Breast epithelium (tissue), 4 donors: ENCODE measurements at regions not wholly inside any gene's neighbourhood (a gene's known extent, or its start where the extent isn't known, plus 50 kb on each side); places are given as distances from the start of the nearest gene placed in this dataset.

Experiments used
- DNase-seq, 2 donors: peaks; one replicate each; pipeline ENCODE4 v3.0.0-alpha.2; 2019; ENCODE audit warnings: low spot score in 2 of 2
- H3K27ac ChIP-seq, 2 donors: fragments of 200-600 bp; sonication (generic) in 1 of 2; one replicate each; pipeline ENCODE4 v1.5.1; 2016 to 2019; ENCODE audit warnings: mild to moderate bottlenecking in 1 of 2
- H3K27me3 ChIP-seq, 2 donors: fragments of 200-600 bp; sonication (generic) in 1 of 2; one replicate each; pipeline versions ENCODE4 v1.5.1 to v1.6.0; 2017 to 2019; ENCODE audit warnings: control low read depth in 1 of 2, mild to moderate bottlenecking in 1 of 2
- H3K36me3 ChIP-seq: fragments of 200-600 bp; one replicate; pipeline ENCODE4 v1.5.1; 2019
- H3K4me1 ChIP-seq, 2 donors: fragments of 200-600 bp; sonication (generic); one replicate each; pipeline ENCODE4 v1.5.1; 2016 to 2019; ENCODE audit warnings: control low read depth in 1 of 2
- H3K4me3 ChIP-seq, 3 donors: fragments of 200-600 bp; sonication (generic); 1 replicate in 2 of 3; 2 replicates in 1 of 3; pipeline ENCODE4 v1.5.1; 2016 to 2019; ENCODE audit warnings: mild to moderate bottlenecking in 3 of 3, moderate library complexity in 2 of 3
- H3K9me3 ChIP-seq, 2 donors: fragments of 200-600 bp; sonication (generic) in 1 of 2; one replicate each; pipeline ENCODE4 v1.5.1; 2016 to 2019; ENCODE audit warnings: control low read depth in 1 of 2
- CTCF ChIP-seq, 3 donors: fragments of 450-650 bp; IDR thresholded peaks; one replicate each; pipeline ENCODE4 v1.5.1; 2016 to 2017; ENCODE audit warnings: antibody characterized with exemption in 3 of 3, mild to moderate bottlenecking in 3 of 3, moderate library complexity in 3 of 3
- POLR2A ChIP-seq: fragments of 450-650 bp; IDR thresholded peaks from one replicate; pipeline ENCODE4 v1.6.1; 2016; ENCODE audit warnings: antibody characterized with exemption, mild to moderate bottlenecking, moderate library complexity
- POLR2AphosphoS5 ChIP-seq, 3 donors: sonication (generic); formaldehyde crosslinking; IDR thresholded peaks; one replicate each; pipeline ENCODE4 v1.6.1; 2017; ENCODE audit warnings: antibody characterized with exemption in 3 of 3
- intact Hi-C: fragments of 100-400 bp; cut with DNase I; formaldehyde crosslinking; loops from one replicate; pipeline ENCODE4 v1.15.1; 2023; ENCODE audit warnings: low total_unique reads

GRCh38 chr16:79805621-79806020, 205.1 kb upstream of the MAF start:
- no peak overlapping the region for H3K27ac ChIP-seq
- no peaks in the 10 kb centered on the region for H3K9me3 ChIP-seq
- H3K36me3 ChIP-seq = no peaks in the 10 kb centered on the region
- H3K4me3 ChIP-seq = no peak overlapping the region
- no peaks in the 10 kb centered on the region for H3K4me1 ChIP-seq
- no peaks in the 10 kb centered on the region for H3K27me3 ChIP-seq
- intact Hi-C loops = no loop called here
- TF ChIP-seq CTCF (IDR thresholded peaks at IDR 0.05) (no peak), POLR2A (no peak), POLR2AphosphoS5 (IDR thresholded peaks at IDR 0.05) (no peak)
- no peak for DNase-seq

- no peak overlapping the region for H3K27ac ChIP-seq
- H3K9me3 ChIP-seq = no peaks in the 10 kb centered on the region
- no peak overlapping the region for H3K4me3 ChIP-seq
- TF ChIP-seq POLR2AphosphoS5 (IDR thresholded peaks at IDR 0.05) (no peak), CTCF (IDR thresholded peaks at IDR 0.05) (no peak), POLR2A (no peak)
- DNase-seq = no peak
- no peaks in the 10 kb centered on the region for H3K4me1 ChIP-seq
- no peaks in the 10 kb centered on the region for H3K36me3 ChIP-seq
- intact Hi-C loops = no loop called here
- H3K27me3 ChIP-seq = no peaks in the 10 kb centered on the region
Observed at GRCh38 chr16:79801646-79802045, 201.1 kb upstream of the MAF start.

- DNase-seq = no peak
- H3K4me1 ChIP-seq = no peaks in the 10 kb centered on the region
- H3K27me3 ChIP-seq = no peaks in the 10 kb centered on the region
- no peaks in the 10 kb centered on the region for H3K9me3 ChIP-seq
- no peaks in the 10 kb centered on the region for H3K36me3 ChIP-seq
- H3K4me3 ChIP-seq = no peak overlapping the region
- intact Hi-C loops = no loop called here
- no peak overlapping the region for H3K27ac ChIP-seq
- TF ChIP-seq POLR2AphosphoS5 (IDR thresholded peaks at IDR 0.05) (no peak), POLR2A (no peak), CTCF (IDR thresholded peaks at IDR 0.05) (no peak)
Observed at GRCh38 chr16:79800016-79800608, 199.6 kb upstream of the MAF start.

- Histone ChIP-seq H3K4me3 (no peak overlapping the region), H3K27me3 (no peaks in the 10 kb centered on the region), H3K27ac (no peak overlapping the region), H3K36me3 (no peaks in the 10 kb centered on the region), H3K9me3 (no peaks in the 10 kb centered on the region), H3K4me1 (no peaks in the 10 kb centered on the region)
- TF ChIP-seq CTCF (IDR thresholded peaks at IDR 0.05) (no peak), POLR2AphosphoS5 (IDR thresholded peaks at IDR 0.05) (no peak), POLR2A (no peak)
- intact Hi-C loops = no loop called here
- DNase-seq = no peak
Observed at GRCh38 chr16:79798416-79799053, 198.0 kb upstream of the MAF start.

GRCh38 chr16:79797486-79797885, 196.9 kb upstream of the MAF start:
- no peak for DNase-seq
- Histone ChIP-seq H3K4me1 (no peaks in the 10 kb centered on the region), H3K4me3 (no peak overlapping the region), H3K9me3 (no peaks in the 10 kb centered on the region), H3K27ac (no peak overlapping the region), H3K36me3 (no peaks in the 10 kb centered on the region), H3K27me3 (no peaks in the 10 kb centered on the region)
- TF ChIP-seq POLR2AphosphoS5 (IDR thresholded peaks at IDR 0.05) (no peak), POLR2A (no peak), CTCF (IDR thresholded peaks at IDR 0.05) (no peak)
- intact Hi-C loops = no loop called here
